ENCODE measurements at regions not wholly inside any gene's neighbourhood (a gene's known extent, or its start where the extent isn't known, plus 50 kb on each side); places are given as distances from the start of the nearest gene placed in this dataset.

GRCh38 chrX:39859991-39860861, 237.5 kb downstream of the BCOR start:
- no peak overlapping the region for H3K27ac ChIP-seq
- H3K4me3 ChIP-seq, result no peak overlapping the region
- WGBS, 2 donors, result 36 to 47% methylated on average over 13 of the region's 13 CpGs
- FAIRE-seq, result no peak
- peak in 3 of 4 donors; percentile 48 to 67 (median 50) for ATAC-seq
- intact Hi-C loops (cut with DNase I), result no loop called here
- TF ChIP-seq, protein P1, sequence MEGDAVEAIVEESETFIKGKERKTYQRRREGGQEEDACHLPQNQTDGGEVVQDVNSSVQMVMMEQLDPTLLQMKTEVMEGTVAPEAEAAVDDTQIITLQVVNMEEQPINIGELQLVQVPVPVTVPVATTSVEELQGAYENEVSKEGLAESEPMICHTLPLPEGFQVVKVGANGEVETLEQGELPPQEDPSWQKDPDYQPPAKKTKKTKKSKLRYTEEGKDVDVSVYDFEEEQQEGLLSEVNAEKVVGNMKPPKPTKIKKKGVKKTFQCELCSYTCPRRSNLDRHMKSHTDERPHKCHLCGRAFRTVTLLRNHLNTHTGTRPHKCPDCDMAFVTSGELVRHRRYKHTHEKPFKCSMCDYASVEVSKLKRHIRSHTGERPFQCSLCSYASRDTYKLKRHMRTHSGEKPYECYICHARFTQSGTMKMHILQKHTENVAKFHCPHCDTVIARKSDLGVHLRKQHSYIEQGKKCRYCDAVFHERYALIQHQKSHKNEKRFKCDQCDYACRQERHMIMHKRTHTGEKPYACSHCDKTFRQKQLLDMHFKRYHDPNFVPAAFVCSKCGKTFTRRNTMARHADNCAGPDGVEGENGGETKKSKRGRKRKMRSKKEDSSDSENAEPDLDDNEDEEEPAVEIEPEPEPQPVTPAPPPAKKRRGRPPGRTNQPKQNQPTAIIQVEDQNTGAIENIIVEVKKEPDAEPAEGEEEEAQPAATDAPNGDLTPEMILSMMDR (IDR thresholded peaks at IDR 0.05), result no peak
- H3K36me3 ChIP-seq, result no peaks in the 10 kb centered on the region
- H3K27me3 ChIP-seq, result peaks cover 0 to 3% (median 0%) of the 10 kb centered on the region in 4 donors
- no peaks in the 10 kb centered on the region for H3K4me1 ChIP-seq
- no peak for DNase-seq
- H3K9me3 ChIP-seq, result no peaks in the 10 kb centered on the region

- no peak for FAIRE-seq
- no peaks in the 10 kb centered on the region for H3K9me3 ChIP-seq
- TF ChIP-seq, protein P1 (IDR thresholded peaks at IDR 0.05), result no peak
- DNase-seq, result no peak
- H3K4me3 ChIP-seq, result no peak overlapping the region
- no peak overlapping the region for H3K27ac ChIP-seq
- H3K4me1 ChIP-seq, result no peaks in the 10 kb centered on the region
- intact Hi-C loops (cut with DNase I), result no loop called here
- WGBS, 2 donors, result 76 to 83% methylated on average over 5 of the region's 5 CpGs
- peaks cover 0 to 3% (median 0%) of the 10 kb centered on the region in 4 donors for H3K27me3 ChIP-seq
- H3K36me3 ChIP-seq, result no peaks in the 10 kb centered on the region
- ATAC-seq, result no peak
These were observed 234.8 kb downstream of the BCOR start for GRCh38 chrX:39862963-39863362.

- no peak for DNase-seq
These were observed 231.5 kb downstream of the BCOR start for GRCh38 chrX:39866229-39866628.

DNA sequence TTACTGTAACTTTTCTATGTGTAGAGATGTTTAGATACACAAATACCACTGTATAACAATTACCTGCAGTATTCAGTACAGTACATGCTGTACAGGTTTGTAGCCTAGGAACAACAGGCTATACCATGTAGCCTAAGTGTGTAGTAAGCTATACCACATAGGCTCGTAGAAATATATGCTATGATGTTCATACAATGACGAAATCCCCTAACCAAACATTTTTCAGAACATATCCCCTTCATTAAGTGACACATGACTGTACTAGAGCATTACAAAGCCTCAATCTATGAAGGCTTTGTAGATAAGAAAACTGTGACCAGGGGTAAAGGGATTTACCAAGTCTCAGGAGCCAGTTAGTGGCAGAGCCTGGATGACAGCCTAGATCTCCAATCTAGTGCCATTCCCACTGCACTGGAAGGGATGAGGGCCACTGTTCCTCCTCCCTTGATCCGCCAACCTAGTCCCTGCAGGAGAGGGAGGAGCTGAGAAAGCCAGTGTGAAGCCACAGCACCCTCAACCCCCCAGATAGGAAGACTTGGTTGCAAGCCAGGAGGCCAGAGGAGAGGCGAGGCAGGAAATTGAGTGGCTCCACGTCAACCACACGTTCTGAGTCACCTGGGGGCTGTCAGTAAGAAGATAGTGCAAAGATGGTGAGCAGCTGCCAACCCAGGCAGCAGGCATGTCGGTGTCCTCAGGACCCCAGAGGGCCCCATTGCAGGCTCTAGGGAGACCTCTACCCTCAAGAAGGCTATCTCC, 227.7 kb downstream of the BCOR start:
- no peaks in the 10 kb centered on the region for H3K9me3 ChIP-seq
- WGBS, 2 donors, result 62 to 65% methylated on average over 7 of the region's 7 CpGs
- no peak overlapping the region for H3K27ac ChIP-seq
- TF ChIP-seq, protein P1 (IDR thresholded peaks at IDR 0.05), result no peak
- H3K4me1 ChIP-seq, result no peaks in the 10 kb centered on the region
- intact Hi-C loops (cut with DNase I), result no loop called here
- H3K36me3 ChIP-seq, result no peaks in the 10 kb centered on the region
- H3K4me3 ChIP-seq, result no peak overlapping the region
- no peak for ATAC-seq
- FAIRE-seq, result no peak
- DNase-seq, result no peak
- peaks cover 0 to 5% (median 0%) of the 10 kb centered on the region in 4 donors for H3K27me3 ChIP-seq

More at GRCh38 chrX:39866229-39866628, 231.5 kb downstream of the BCOR start:
- H3K9me3 ChIP-seq, result no peaks in the 10 kb centered on the region
- intact Hi-C loops (cut with DNase I), result no loop called here
- ATAC-seq (peak in 3 of 4 donors; percentile 60 to 72 (median 66)), FAIRE-seq (no peak)
- 43 to 64% methylated on average over 4 of the region's 4 CpGs for WGBS, 2 donors
- TF ChIP-seq, protein P1 (IDR thresholded peaks at IDR 0.05), result no peak
- no peaks in the 10 kb centered on the region for H3K36me3 ChIP-seq
- no peak overlapping the region for H3K4me3 ChIP-seq
- H3K27ac ChIP-seq, result peak overlapping the region in 2 of 4 donors; percentile 36 to 41
- H3K27me3 ChIP-seq, result peaks cover 0 to 9% (median 0%) of the 10 kb centered on the region in 4 donors
- no peaks in the 10 kb centered on the region for H3K4me1 ChIP-seq
